ENCODE measurements at regions not wholly inside any gene's neighbourhood (a gene's known extent, or its start where the extent isn't known, plus 50 kb on each side); places are given as distances from the start of the nearest gene placed in this dataset.

DNA sequence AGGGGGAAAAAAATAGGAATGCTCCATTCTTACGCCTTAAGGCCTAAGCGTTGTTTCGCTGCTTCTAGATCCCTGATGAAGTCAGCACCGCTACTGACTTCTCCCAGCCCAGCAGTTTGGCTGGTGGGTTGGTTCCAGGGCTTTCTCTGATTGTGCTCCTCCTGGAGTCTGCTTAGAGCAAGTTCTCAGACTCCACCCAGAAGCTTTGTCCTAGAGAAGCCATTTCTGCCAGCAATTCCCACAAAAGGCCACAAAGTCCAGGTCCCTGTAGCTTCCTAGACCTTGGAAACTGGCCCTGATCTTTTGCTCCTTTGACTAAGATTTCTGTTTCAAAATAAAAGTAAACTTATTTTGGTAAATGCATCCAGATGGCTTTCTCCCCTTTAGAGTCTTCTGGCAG is 65.4 kb downstream of the KCTD12 start:
- no peak overlapping the region for H3K4me3 ChIP-seq (ENCODE audit: low read length)
- TF ChIP-seq, protein P1, sequence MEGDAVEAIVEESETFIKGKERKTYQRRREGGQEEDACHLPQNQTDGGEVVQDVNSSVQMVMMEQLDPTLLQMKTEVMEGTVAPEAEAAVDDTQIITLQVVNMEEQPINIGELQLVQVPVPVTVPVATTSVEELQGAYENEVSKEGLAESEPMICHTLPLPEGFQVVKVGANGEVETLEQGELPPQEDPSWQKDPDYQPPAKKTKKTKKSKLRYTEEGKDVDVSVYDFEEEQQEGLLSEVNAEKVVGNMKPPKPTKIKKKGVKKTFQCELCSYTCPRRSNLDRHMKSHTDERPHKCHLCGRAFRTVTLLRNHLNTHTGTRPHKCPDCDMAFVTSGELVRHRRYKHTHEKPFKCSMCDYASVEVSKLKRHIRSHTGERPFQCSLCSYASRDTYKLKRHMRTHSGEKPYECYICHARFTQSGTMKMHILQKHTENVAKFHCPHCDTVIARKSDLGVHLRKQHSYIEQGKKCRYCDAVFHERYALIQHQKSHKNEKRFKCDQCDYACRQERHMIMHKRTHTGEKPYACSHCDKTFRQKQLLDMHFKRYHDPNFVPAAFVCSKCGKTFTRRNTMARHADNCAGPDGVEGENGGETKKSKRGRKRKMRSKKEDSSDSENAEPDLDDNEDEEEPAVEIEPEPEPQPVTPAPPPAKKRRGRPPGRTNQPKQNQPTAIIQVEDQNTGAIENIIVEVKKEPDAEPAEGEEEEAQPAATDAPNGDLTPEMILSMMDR (conservative IDR thresholded peaks at IDR 0.05; ENCODE audit: low read length), result peak; percentile 61
- DNase-seq (ENCODE audit: low read depth), result peak; percentile 75

DNA sequence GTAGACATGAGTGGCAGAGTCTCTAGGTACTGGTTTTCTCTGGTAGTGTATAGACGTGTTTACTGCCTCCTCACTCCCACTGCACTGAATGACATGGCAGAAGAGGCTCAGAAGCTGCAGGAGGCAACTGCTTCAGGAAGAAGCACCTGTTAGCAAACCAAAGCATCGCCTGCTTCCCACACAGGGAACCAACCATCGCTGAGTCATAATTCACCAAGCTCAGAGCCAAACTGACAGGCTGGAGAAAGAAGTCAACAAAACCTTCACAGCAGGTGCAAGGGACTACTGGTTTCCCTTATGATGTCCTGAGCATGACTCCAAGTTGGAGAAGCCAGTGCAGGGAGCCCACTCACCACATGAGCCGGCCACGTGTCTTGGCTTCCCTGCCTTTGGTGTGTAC is 69.8 kb downstream of the KCTD12 start:
- no peak overlapping the region for H3K4me3 ChIP-seq (ENCODE audit: low read length)
- DNase-seq (ENCODE audit: low read depth), result no peak
- TF ChIP-seq, protein P1 (conservative IDR thresholded peaks at IDR 0.05; ENCODE audit: low read length), result no peak

DNA sequence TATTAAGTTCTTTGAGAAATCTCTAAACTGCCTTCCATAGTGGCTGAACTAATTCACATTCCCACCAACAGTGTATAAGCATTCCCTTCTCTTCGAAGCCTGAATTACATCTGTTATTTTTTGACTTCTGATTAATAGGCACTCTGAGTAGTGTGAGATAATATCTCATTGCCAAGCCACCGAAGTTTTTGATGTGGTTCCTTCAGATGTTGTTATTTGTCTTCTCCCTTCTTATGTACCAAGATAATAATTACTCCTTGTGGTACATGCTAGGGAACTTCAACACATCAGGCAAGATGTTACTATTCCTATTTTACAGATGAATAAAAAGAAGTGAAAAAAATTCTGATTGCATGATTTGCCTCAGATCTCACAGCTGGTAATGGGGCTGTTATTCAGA is 70.9 kb downstream of the KCTD12 start:
- DNase-seq (ENCODE audit: low read depth), result no peak
- no peak overlapping the region for H3K4me3 ChIP-seq (ENCODE audit: low read length)
- TF ChIP-seq, protein P1 (conservative IDR thresholded peaks at IDR 0.05; ENCODE audit: low read length), result no peak

DNA sequence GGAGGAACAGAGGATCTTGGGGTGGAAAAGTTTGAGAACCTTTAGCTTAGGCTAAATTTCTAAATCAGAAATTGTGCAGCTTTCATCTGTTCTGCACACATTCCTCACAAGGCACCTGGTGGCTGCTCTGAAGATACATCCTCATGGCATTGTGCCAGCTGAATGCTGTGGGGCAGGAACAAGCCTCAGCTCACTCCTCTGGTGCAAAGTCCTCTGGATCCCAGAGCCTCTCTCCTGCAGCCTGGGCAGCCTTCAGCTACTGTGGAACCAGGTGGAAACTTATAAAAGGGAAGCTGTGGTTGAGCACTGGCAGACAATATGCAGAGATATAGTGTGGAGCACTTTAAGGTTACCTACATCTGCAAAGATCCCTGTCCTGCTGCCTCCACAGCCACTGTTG is 72.3 kb downstream of the KCTD12 start:
- no peak for DNase-seq (ENCODE audit: low read depth)
- no peak overlapping the region for H3K4me3 ChIP-seq (ENCODE audit: low read length)

DNA sequence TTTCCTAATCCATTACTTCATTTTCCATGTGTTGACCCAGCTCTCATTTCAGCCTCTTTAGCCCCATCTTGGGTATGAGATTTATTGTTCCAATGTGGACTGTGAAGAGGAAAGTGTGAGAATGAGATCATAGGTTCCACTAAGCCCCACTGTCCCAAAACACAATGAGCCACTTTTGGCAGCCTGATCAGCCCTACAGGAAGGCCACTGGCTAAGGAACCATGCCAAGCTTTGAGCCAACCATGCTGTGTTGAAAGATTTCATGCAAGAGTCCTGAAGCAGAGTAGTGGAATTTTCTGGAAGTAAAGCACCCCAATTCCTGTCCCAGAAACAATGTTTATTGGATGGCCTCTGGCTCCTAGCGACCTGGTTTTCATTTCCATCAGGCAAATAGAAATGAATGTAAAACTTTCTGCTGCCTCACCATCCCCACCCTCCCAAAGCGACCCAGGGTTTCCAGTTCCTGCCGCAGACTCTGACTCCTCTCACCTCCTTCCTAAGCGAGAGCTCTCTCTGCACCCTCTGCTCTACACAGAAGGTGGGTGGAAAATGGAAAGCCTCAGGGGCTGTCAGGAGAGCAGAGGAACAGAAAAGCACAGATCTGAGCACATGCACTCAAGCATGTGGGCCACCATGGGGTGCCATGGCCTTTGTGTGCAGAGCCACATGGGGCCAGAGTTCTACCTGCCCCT is 73.1 kb downstream of the KCTD12 start:
- TF ChIP-seq, protein P1 (conservative IDR thresholded peaks at IDR 0.05; ENCODE audit: low read length), result no peak
- no peak overlapping the region for H3K4me3 ChIP-seq (ENCODE audit: low read length)
- DNase-seq (ENCODE audit: low read depth), result peak; percentile 83

More for the DNA sequence above, 72.3 kb downstream of the KCTD12 start:
- TF ChIP-seq, protein P1 (conservative IDR thresholded peaks at IDR 0.05; ENCODE audit: low read length), result no peak

DNA sequence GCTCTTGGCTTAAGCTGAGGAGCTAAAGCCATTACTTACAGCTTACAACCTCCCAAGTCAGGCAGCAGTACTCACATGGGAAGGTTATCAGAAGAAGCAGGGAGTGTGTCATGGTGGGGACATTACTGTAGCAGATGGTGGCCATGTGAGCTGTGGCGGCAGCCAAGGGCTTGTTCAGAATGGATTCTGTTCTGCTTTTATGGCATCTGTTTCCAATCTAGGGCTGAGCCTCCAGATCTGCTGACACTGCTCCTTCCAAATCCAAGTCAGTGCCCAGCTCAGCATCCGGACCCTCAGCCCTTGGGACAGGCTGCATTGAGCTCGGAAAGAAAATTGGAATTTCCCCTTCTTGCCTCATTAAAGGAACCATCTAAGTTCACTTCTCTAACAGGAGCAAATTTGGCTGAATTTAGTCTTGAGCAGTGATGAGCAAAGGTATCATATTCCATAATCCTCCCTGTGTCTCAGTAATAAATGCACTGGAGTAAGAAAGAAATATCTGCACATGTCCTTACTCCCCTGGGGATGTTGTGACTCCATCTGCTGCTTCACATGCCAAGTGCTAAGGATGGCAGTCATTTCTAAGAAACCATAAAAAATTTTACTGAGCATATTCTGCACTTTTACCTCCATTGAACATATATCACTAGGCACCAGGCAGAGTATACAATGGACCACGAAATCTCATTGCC is 73.9 kb downstream of the KCTD12 start:
- DNase-seq (ENCODE audit: low read depth), result peak; percentile 91
- no peak overlapping the region for H3K4me3 ChIP-seq (ENCODE audit: low read length)
- TF ChIP-seq, protein P1 (conservative IDR thresholded peaks at IDR 0.05; ENCODE audit: low read length), result no peak

DNA sequence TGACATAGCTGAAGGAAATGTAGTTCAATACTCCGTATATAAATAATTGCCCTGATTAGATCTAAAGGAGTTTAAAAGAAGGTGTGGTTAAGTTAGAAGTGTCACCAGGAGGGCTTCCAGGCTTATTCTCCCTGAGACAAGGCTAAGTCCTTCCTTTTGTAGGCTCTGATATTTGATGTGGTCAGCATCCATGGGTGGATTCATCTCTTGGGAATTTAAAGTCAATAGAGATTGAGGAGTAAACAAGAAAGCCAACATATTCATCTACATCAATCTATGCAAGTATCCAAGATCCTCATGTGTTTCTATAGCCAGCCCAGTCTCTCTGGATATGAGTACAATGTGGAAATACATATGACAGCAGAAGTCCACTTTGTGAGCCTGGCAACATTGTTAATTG is 76.8 kb downstream of the KCTD12 start:
- TF ChIP-seq, protein P1 (conservative IDR thresholded peaks at IDR 0.05; ENCODE audit: low read length), result no peak
- H3K4me3 ChIP-seq (ENCODE audit: low read length), result no peak overlapping the region
- no peak for DNase-seq (ENCODE audit: low read depth)

Data from AG10803 (cell line).